ENCODE measurements at regions not wholly inside any gene's neighbourhood (a gene's known extent, or its start where the extent isn't known, plus 50 kb on each side); places are given as distances from the start of the nearest gene placed in this dataset.

GRCh38 chr13:89239361-89240127 is 1568.4 kb downstream of the SLITRK5 start:
- Histone ChIP-seq H2AFZ (no peak overlapping the region), H3K4me3 (no peak overlapping the region), H3K36me3 (replicated peaks; ENCODE audit: insufficient read depth, low read depth) (no peaks in the 10 kb centered on the region)

GRCh38 chr13:89255844-89256406 is 1584.8 kb downstream of the SLITRK5 start:
- no peak overlapping the region for H3K4me2 ChIP-seq
- H3K4me3 ChIP-seq, result no peak overlapping the region
- no peaks in the 10 kb centered on the region for H4K20me1 ChIP-seq (ENCODE audit: insufficient read depth, poor library complexity, severe bottlenecking)
- no peaks in the 10 kb centered on the region for H3K36me3 ChIP-seq (replicated peaks; ENCODE audit: insufficient read depth, low read depth)
- no peaks in the 10 kb centered on the region for H3K27me3 ChIP-seq
- DNase-seq (ENCODE audit: low spot score), result no peak
- WGBS (ENCODE audit: low lambda C conversion rate, missing lambda C conversion rate), result 37% methylated on average over 3 of the region's 3 CpGs
- TF ChIP-seq CTCF (IDR thresholded peaks at IDR 0.05; ENCODE audit: poor library complexity) (no peak), EZH2 (IDR thresholded peaks at IDR 0.05; ENCODE audit: borderline replicate concordance) (no peak), EZH2phosphoT487 (IDR thresholded peaks at IDR 0.05; ENCODE audit: low read depth, severe bottlenecking, unreplicated experiment) (no peak)
- H3K79me2 ChIP-seq, result no peaks in the 10 kb centered on the region
- no peak overlapping the region for H2AFZ ChIP-seq
- no peaks in the 10 kb centered on the region for H3K9me3 ChIP-seq (ENCODE audit: low read depth)
- H3K27ac ChIP-seq, result no peak overlapping the region
- H3K9me2 ChIP-seq (replicated peaks; ENCODE audit: insufficient read depth), result no peaks in the 10 kb centered on the region
- H3K4me1 ChIP-seq (ENCODE audit: insufficient read depth), result no peaks in the 10 kb centered on the region

More at GRCh38 chr13:89239361-89240127, 1568.4 kb downstream of the SLITRK5 start:
- Histone ChIP-seq H3K9me2 (replicated peaks; ENCODE audit: insufficient read depth) (no peaks in the 10 kb centered on the region), H4K20me1 (ENCODE audit: insufficient read depth, poor library complexity, severe bottlenecking) (no peaks in the 10 kb centered on the region), H3K27me3 (no peaks in the 10 kb centered on the region), H3K79me2 (no peaks in the 10 kb centered on the region), H3K9me3 (ENCODE audit: low read depth) (no peaks in the 10 kb centered on the region), H3K4me2 (no peak overlapping the region), H3K4me1 (ENCODE audit: insufficient read depth) (no peaks in the 10 kb centered on the region), H3K27ac (no peak overlapping the region)
- WGBS (ENCODE audit: low lambda C conversion rate, missing lambda C conversion rate), result 72% methylated on average over 1 of the region's 1 CpG
- TF ChIP-seq CTCF (IDR thresholded peaks at IDR 0.05; ENCODE audit: poor library complexity) (no peak), EZH2 (IDR thresholded peaks at IDR 0.05; ENCODE audit: borderline replicate concordance) (no peak), EZH2phosphoT487 (IDR thresholded peaks at IDR 0.05; ENCODE audit: low read depth, severe bottlenecking, unreplicated experiment) (no peak)
- no peak for DNase-seq (ENCODE audit: low spot score)

- Histone ChIP-seq H3K4me2 (no peak overlapping the region), H3K4me3 (no peak overlapping the region), H3K27ac (no peak overlapping the region), H3K27me3 (no peaks in the 10 kb centered on the region), H2AFZ (no peak overlapping the region), H3K4me1 (ENCODE audit: insufficient read depth) (no peaks in the 10 kb centered on the region), H3K79me2 (no peaks in the 10 kb centered on the region), H3K9me2 (replicated peaks; ENCODE audit: insufficient read depth) (no peaks in the 10 kb centered on the region), H3K9me3 (ENCODE audit: low read depth) (no peaks in the 10 kb centered on the region), H3K36me3 (replicated peaks; ENCODE audit: insufficient read depth, low read depth) (no peaks in the 10 kb centered on the region), H4K20me1 (ENCODE audit: insufficient read depth, poor library complexity, severe bottlenecking) (no peaks in the 10 kb centered on the region)
- no peak for TF ChIP-seq EZH2phosphoT487 (IDR thresholded peaks at IDR 0.05; ENCODE audit: low read depth, severe bottlenecking, unreplicated experiment)
- TF ChIP-seq CTCF (IDR thresholded peaks at IDR 0.05; ENCODE audit: poor library complexity), result no peak
- TF ChIP-seq EZH2 (IDR thresholded peaks at IDR 0.05; ENCODE audit: borderline replicate concordance), result no peak
- DNase-seq (ENCODE audit: low spot score), result no peak
- 93% methylated on average over 3 of the region's 3 CpGs for WGBS (ENCODE audit: low lambda C conversion rate, missing lambda C conversion rate)
These were observed 1596.6 kb downstream of the SLITRK5 start for GRCh38 chr13:89267734-89268133.
